ENCODE measurements at regions not wholly inside any gene's neighbourhood (a gene's known extent, or its start where the extent isn't known, plus 50 kb on each side); places are given as distances from the start of the nearest gene placed in this dataset.

GRCh38 chr10:3312403-3312940 is 139.9 kb upstream of the PITRM1 start:
- TF ChIP-seq, protein P1, sequence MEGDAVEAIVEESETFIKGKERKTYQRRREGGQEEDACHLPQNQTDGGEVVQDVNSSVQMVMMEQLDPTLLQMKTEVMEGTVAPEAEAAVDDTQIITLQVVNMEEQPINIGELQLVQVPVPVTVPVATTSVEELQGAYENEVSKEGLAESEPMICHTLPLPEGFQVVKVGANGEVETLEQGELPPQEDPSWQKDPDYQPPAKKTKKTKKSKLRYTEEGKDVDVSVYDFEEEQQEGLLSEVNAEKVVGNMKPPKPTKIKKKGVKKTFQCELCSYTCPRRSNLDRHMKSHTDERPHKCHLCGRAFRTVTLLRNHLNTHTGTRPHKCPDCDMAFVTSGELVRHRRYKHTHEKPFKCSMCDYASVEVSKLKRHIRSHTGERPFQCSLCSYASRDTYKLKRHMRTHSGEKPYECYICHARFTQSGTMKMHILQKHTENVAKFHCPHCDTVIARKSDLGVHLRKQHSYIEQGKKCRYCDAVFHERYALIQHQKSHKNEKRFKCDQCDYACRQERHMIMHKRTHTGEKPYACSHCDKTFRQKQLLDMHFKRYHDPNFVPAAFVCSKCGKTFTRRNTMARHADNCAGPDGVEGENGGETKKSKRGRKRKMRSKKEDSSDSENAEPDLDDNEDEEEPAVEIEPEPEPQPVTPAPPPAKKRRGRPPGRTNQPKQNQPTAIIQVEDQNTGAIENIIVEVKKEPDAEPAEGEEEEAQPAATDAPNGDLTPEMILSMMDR (IDR thresholded peaks at IDR 0.05), result no peak
- TF ChIP-seq POLR2A (IDR thresholded peaks at IDR 0.05) (no peak), EP300 (IDR thresholded peaks at IDR 0.05) (no peak), POLR2AphosphoS5 (IDR thresholded peaks at IDR 0.05) (no peak)

Data from stomach (tissue), 4 donors.